ENCODE measurements at regions not wholly inside any gene's neighbourhood (a gene's known extent, or its start where the extent isn't known, plus 50 kb on each side); places are given as distances from the start of the nearest gene placed in this dataset.

DNA sequence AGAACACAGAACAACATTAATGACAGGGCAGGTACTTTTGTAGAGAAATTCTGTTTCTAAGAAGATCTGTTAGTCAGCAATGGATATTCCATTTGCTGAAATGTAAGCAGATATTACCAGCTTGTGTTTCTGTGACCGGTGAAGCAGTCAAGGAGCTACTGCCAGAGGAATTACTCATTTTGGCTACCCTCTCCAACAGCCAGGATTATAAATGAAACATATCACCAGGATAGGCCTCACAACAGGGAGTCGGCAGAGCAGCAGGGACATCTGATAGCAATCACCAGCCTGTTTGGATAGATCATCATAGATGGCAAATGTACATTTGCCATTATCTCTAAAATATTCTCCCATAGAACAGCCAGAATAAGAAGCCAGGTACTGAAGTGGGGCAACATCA lies 440.7 kb downstream of the KCNH5 start:
- DNase-seq (ENCODE audit: low read depth): no peak
- H3K4me3 ChIP-seq (ENCODE audit: low read depth, low read length): no peak overlapping the region
- ChIA-PET POLR2A (no interaction called here), CTCF (no interaction called here)
- H3K36me3 ChIP-seq (ENCODE audit: control insufficient read depth, insufficient read depth, low read length): no peaks in the 10 kb centered on the region
- TF ChIP-seq, protein P1, sequence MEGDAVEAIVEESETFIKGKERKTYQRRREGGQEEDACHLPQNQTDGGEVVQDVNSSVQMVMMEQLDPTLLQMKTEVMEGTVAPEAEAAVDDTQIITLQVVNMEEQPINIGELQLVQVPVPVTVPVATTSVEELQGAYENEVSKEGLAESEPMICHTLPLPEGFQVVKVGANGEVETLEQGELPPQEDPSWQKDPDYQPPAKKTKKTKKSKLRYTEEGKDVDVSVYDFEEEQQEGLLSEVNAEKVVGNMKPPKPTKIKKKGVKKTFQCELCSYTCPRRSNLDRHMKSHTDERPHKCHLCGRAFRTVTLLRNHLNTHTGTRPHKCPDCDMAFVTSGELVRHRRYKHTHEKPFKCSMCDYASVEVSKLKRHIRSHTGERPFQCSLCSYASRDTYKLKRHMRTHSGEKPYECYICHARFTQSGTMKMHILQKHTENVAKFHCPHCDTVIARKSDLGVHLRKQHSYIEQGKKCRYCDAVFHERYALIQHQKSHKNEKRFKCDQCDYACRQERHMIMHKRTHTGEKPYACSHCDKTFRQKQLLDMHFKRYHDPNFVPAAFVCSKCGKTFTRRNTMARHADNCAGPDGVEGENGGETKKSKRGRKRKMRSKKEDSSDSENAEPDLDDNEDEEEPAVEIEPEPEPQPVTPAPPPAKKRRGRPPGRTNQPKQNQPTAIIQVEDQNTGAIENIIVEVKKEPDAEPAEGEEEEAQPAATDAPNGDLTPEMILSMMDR (IDR thresholded peaks at IDR 0.05; ENCODE audit: insufficient read depth, low read depth, low read length): no peak
- H3K27me3 ChIP-seq (ENCODE audit: control insufficient read depth, insufficient read depth, low read length): no peaks in the 10 kb centered on the region

DNA sequence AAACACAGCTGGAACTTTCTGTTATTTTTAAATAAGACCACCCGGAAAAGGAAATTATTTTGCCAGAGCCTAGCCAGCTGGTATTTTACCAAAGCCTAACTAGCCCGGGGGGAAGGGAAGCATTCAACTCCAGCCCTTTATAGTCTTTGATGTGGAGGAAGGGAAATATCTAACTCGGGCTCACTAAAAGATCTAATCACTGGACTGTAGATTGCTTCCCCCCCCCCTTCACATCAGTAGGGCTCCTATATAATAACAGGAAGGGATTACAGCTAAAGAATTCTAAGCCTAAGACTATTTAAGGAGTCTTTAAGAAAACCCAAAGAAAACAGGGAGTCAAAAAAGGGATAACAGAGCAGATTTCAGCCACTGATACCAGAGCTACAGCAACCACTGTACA lies 431.1 kb downstream of the KCNH5 start:
- TF ChIP-seq, protein P1 (IDR thresholded peaks at IDR 0.05; ENCODE audit: insufficient read depth, low read depth, low read length): no peak
- Histone ChIP-seq H3K4me3 (ENCODE audit: low read depth, low read length) (no peak overlapping the region), H3K27me3 (ENCODE audit: control insufficient read depth, insufficient read depth, low read length) (no peaks in the 10 kb centered on the region), H3K36me3 (ENCODE audit: control insufficient read depth, insufficient read depth, low read length) (no peaks in the 10 kb centered on the region)
- POLR2A ChIA-PET: no interaction called here
- CTCF ChIA-PET: no interaction called here
- no peak for DNase-seq (ENCODE audit: low read depth)

DNA sequence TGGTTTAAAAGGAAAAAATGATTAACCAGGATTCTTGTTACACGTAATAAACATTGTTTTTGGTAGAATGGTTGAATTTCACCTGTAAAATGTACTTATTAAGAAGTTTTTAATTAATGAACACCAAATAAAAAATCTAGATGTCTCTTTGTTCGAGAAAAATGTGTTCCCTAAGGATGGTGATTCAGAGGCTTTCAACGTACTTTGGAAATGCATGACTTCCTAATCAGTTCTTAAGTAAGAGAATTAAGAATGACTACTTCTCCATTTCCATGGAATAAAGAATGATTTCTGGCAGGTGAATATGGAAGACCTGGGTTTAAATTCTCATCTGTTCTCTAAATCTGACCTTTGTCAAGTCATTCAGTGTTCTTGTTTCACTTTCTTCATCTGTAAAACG lies 428.6 kb downstream of the KCNH5 start:
- H3K36me3 ChIP-seq (ENCODE audit: control insufficient read depth, insufficient read depth, low read length): no peaks in the 10 kb centered on the region
- H3K27me3 ChIP-seq (ENCODE audit: control insufficient read depth, insufficient read depth, low read length): no peaks in the 10 kb centered on the region
- ChIA-PET POLR2A (no interaction called here), CTCF (no interaction called here)
- DNase-seq (ENCODE audit: low read depth): no peak
- no peak overlapping the region for H3K4me3 ChIP-seq (ENCODE audit: low read depth, low read length)
- TF ChIP-seq, protein P1 (IDR thresholded peaks at IDR 0.05; ENCODE audit: insufficient read depth, low read depth, low read length): no peak

DNA sequence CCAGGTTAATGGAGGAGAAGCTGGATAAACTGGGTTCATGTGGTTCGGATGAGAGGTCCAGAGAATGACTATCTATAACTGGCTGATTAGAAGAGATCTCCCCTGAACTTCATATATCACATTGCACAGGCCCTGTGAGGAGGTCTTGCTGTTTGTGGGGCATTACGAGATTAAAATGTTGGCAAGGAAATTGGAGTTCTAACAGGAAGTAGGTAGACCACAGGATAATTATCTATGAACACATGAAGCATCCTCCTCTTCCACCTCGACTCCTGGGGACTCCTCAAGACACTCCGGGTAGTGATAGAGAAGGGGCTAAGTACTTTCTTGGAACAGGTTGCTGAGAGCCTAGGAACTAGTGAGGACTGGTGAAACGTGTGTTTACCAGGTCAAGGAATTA lies 418.8 kb downstream of the KCNH5 start:
- POLR2A ChIA-PET: no interaction called here
- TF ChIP-seq, protein P1 (IDR thresholded peaks at IDR 0.05; ENCODE audit: insufficient read depth, low read depth, low read length): no peak
- no peaks in the 10 kb centered on the region for H3K36me3 ChIP-seq (ENCODE audit: control insufficient read depth, insufficient read depth, low read length)
- CTCF ChIA-PET: no interaction called here
- no peaks in the 10 kb centered on the region for H3K27me3 ChIP-seq (ENCODE audit: control insufficient read depth, insufficient read depth, low read length)
- no peak for DNase-seq (ENCODE audit: low read depth)
- no peak overlapping the region for H3K4me3 ChIP-seq (ENCODE audit: low read depth, low read length)

DNA sequence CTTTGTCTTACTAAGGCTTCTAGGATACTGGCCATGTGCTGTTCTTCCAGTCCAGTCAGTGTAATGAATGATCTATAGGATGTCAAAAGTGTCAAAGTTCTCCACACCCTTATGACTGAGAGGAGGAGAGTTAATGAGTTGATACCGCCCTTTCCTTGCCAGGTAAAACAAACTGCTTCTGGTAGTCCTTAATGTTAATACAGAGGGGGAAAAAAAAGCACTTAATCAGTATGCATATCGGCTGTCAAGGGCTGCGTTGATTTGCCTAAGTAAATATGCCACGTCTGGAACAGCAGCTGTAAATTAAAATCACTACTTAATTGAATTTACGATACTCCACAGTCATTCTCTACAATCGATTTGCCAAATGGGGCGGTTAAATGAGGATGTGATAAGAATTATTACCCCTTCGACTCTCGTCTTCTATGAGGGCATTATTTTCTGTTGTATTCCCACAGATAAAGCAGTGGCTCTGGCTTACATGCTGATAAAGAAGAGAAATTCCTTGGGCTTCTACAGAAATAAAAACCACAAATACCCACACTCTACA lies 416.0 kb downstream of the KCNH5 start:
- TF ChIP-seq, protein P1 (IDR thresholded peaks at IDR 0.05; ENCODE audit: insufficient read depth, low read depth, low read length): no peak
- Histone ChIP-seq H3K4me3 (ENCODE audit: low read depth, low read length) (no peak overlapping the region), H3K27me3 (ENCODE audit: control insufficient read depth, insufficient read depth, low read length) (no peaks in the 10 kb centered on the region), H3K36me3 (ENCODE audit: control insufficient read depth, insufficient read depth, low read length) (no peaks in the 10 kb centered on the region)
- ChIA-PET CTCF (no interaction called here), POLR2A (no interaction called here)
- no peak for DNase-seq (ENCODE audit: low read depth)

Measured in BJ (cell line).